ENCODE measurements at regions not wholly inside any gene's neighbourhood (a gene's known extent, or its start where the extent isn't known, plus 50 kb on each side); places are given as distances from the start of the nearest gene placed in this dataset.

DNA sequence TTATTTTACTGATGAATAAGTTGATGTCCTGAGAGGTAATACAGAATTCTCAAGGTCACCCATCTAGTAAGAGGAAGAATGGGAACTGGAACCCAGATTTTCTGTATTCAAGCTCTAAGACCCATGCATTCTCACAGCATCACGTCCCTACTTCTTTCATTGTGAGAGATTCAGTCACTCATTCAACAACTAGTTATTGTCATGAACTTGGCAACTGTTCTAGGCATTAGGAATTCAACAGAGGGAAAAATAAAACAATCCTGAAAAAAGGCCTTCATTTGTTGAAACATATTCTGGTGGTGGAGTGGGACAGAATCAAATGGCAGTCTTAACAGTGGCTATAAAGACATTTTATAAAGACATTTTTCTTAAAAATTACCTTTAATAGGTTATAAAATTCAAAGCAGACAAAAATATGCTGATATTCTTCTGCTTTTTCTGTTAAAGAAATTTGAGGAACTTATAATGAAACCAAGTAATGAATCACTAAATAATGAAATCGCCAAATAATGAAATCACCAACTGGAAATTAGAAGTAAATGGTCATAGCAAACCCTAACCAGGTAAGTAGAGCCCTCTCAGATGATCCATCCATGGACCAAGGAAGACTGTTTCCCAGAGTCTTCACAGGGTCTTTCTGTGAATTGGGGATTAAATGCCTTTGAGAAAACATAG lies 136.5 kb upstream of the DPYD start:
- WGBS, 2 donors: 64 to 71% methylated on average over 2 of the region's 2 CpGs
- intact Hi-C loops (cut with DNase I): loop anchor here (10.0 kb wide), 1 partner anchor 1093 kb away; no protein-coding TSS in a partner anchor
- TF ChIP-seq, protein P1, sequence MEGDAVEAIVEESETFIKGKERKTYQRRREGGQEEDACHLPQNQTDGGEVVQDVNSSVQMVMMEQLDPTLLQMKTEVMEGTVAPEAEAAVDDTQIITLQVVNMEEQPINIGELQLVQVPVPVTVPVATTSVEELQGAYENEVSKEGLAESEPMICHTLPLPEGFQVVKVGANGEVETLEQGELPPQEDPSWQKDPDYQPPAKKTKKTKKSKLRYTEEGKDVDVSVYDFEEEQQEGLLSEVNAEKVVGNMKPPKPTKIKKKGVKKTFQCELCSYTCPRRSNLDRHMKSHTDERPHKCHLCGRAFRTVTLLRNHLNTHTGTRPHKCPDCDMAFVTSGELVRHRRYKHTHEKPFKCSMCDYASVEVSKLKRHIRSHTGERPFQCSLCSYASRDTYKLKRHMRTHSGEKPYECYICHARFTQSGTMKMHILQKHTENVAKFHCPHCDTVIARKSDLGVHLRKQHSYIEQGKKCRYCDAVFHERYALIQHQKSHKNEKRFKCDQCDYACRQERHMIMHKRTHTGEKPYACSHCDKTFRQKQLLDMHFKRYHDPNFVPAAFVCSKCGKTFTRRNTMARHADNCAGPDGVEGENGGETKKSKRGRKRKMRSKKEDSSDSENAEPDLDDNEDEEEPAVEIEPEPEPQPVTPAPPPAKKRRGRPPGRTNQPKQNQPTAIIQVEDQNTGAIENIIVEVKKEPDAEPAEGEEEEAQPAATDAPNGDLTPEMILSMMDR (IDR thresholded peaks at IDR 0.05): no peak
- no peak for TF ChIP-seq POLR2A (IDR thresholded peaks at IDR 0.05)
- no peak for DNase-seq
- H3K27ac ChIP-seq: no peak overlapping the region
- H3K4me1 ChIP-seq: peaks cover 13% of the 10 kb centered on the region
- ATAC-seq: no peak
- H3K9me3 ChIP-seq: no peaks in the 10 kb centered on the region
- H3K36me3 ChIP-seq (replicated peaks in 1 of 2; ENCODE audit: insufficient read depth in 1 of 2, low read depth in 2 of 2): no peaks in the 10 kb centered on the region
- H3K4me3 ChIP-seq: no peak overlapping the region
- H3K27me3 ChIP-seq: peaks cover 0 to 11% of the 10 kb centered on the region in 2 donors

DNA sequence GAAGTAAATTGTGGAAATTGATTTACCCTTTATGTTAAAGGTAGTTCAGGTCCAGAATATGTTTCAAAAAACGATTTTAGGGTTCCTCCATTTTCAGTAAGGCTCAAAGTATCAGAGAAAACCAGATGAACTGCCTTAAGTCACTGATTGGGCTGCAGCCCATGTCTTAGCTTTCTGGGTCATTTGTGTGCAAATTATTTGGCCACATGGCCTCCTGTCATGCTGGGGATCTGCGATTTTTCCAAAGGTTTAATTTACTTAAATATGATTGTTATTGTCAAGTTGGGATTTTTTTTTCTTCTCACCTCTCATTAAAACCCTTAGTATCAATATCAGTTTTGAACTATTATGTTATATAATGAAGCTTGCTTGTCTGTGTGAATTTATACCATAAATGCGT lies 135.9 kb upstream of the DPYD start:
- Histone ChIP-seq H3K36me3 (replicated peaks in 1 of 2; ENCODE audit: insufficient read depth in 1 of 2, low read depth in 2 of 2) (no peaks in the 10 kb centered on the region), H3K4me3 (no peak overlapping the region), H3K27me3 (peaks cover 0 to 11% of the 10 kb centered on the region in 2 donors), H3K27ac (no peak overlapping the region), H3K4me1 (peaks cover 13% of the 10 kb centered on the region), H3K9me3 (no peaks in the 10 kb centered on the region)
- ATAC-seq (no peak), DNase-seq (no peak)
- intact Hi-C loops (cut with DNase I): loop anchor here (10.0 kb wide), 1 partner anchor 1092 kb away; no protein-coding TSS in a partner anchor
- no peak for TF ChIP-seq POLR2A (IDR thresholded peaks at IDR 0.05)
- TF ChIP-seq, protein P1 (IDR thresholded peaks at IDR 0.05): no peak
- 52 to 53% methylated on average over 3 of the region's 3 CpGs for WGBS, 2 donors

DNA sequence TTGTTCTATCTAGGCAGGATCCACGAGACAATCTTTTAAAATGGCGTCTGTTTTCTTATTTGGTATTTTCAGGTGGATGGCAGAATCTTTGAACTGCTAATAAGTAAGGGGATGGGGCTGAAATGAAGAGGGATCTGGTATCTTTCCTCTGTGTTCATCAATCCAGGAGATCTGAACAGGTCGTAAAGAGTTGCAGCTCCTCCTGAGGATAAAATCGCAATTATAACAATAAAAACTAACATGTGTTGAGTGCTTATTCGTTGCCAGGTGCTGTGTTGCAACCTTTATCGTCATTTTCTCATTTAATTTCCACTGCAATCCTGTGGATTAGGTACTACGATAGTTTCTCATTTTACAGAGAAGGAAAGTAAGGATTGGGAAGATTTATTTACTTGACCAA lies 134.6 kb upstream of the DPYD start:
- intact Hi-C loops (cut with DNase I): loop anchor here (10.0 kb wide), 1 partner anchor 1091 kb away; no protein-coding TSS in a partner anchor
- H3K4me1 ChIP-seq: peaks cover 13% of the 10 kb centered on the region
- H3K4me3 ChIP-seq: no peak overlapping the region
- 63 to 70% methylated on average over 7 of the region's 7 CpGs for WGBS, 2 donors
- no peaks in the 10 kb centered on the region for H3K36me3 ChIP-seq (replicated peaks in 1 of 2; ENCODE audit: insufficient read depth in 1 of 2, low read depth in 2 of 2)
- DNase-seq: no peak
- H3K9me3 ChIP-seq: no peaks in the 10 kb centered on the region
- H3K27ac ChIP-seq: no peak overlapping the region
- peaks cover 0 to 17% of the 10 kb centered on the region in 2 donors for H3K27me3 ChIP-seq
- no peak for ATAC-seq
- TF ChIP-seq POLR2A (IDR thresholded peaks at IDR 0.05): no peak
- TF ChIP-seq, protein P1 (IDR thresholded peaks at IDR 0.05): no peak

DNA sequence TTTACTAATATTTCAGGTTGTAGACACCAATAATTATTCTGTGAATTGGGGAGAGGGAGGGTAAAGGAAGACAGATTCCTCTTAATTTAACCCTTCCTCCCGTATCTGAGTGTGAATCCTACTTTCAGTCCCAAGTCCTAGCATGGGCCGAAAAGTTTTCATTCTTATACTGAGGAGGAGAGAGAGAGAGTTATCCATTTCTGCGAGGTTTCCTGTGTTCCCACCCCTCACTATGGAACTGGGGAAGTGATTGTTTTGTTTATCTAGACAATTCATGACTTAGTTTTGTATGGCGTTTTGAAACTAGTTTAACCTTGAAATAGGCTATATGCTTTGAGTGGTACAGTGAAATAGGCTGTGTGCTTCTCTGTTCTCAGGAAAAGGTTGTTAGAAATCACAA lies 134.0 kb upstream of the DPYD start:
- intact Hi-C loops (cut with DNase I): loop anchor here (10.0 kb wide), 1 partner anchor 1090 kb away; no protein-coding TSS in a partner anchor
- Histone ChIP-seq H3K36me3 (replicated peaks in 1 of 2; ENCODE audit: insufficient read depth in 1 of 2, low read depth in 2 of 2) (no peaks in the 10 kb centered on the region), H3K9me3 (no peaks in the 10 kb centered on the region), H3K4me1 (peaks cover 13% of the 10 kb centered on the region), H3K4me3 (no peak overlapping the region), H3K27ac (no peak overlapping the region), H3K27me3 (peaks cover 0 to 19% of the 10 kb centered on the region in 2 donors)
- DNase-seq: no peak
- 43 to 48% methylated on average over 4 of the region's 4 CpGs for WGBS, 2 donors
- no peak for ATAC-seq
- TF ChIP-seq POLR2A (IDR thresholded peaks at IDR 0.05): no peak
- TF ChIP-seq, protein P1 (IDR thresholded peaks at IDR 0.05): no peak

DNA sequence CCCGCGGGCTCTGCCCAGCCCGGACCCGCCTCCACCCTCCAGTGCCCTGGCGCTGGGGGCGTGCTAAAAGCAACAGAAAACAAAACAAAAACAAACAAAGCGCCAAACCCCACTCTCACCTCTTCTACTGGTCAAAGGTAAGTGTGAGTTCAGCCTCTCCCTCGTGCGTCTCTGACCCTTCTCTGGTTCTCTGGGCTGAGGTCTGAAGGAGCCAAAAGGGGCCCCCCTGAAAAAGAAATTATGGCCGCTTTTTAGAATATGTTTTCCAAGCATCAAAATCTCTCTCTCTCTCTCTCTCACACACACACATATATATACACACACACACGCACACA lies 133.5 kb upstream of the DPYD start:
- H3K9me3 ChIP-seq: no peaks in the 10 kb centered on the region
- no peaks in the 10 kb centered on the region for H3K36me3 ChIP-seq (replicated peaks in 1 of 2; ENCODE audit: insufficient read depth in 1 of 2, low read depth in 2 of 2)
- intact Hi-C loops (cut with DNase I): loop anchor here (10.0 kb wide), 1 partner anchor 1090 kb away; no protein-coding TSS in a partner anchor
- no peak for ATAC-seq
- H3K27ac ChIP-seq: no peak overlapping the region
- peaks cover 0 to 21% of the 10 kb centered on the region in 2 donors for H3K27me3 ChIP-seq
- peaks cover 13% of the 10 kb centered on the region for H3K4me1 ChIP-seq
- TF ChIP-seq POLR2A (IDR thresholded peaks at IDR 0.05): no peak
- TF ChIP-seq, protein P1 (IDR thresholded peaks at IDR 0.05): no peak
- no peak overlapping the region for H3K4me3 ChIP-seq
- WGBS, 2 donors: 19 to 20% methylated on average over 11 of the region's 11 CpGs
- no peak for DNase-seq

Measured in body of pancreas (tissue), 4 donors.